B cell (primary cell): ENCODE measurements at regions not wholly inside any gene's neighbourhood (a gene's known extent, or its start where the extent isn't known, plus 50 kb on each side); places are given as distances from the start of the nearest gene placed in this dataset.

Experiments used
- ATAC-seq: fragments of 200-7000 bp; cut with Tn5 transposase; one replicate; pipeline ENCODE4 v1.10.0; 2021; ENCODE audit warnings: low read depth, mild to moderate bottlenecking, moderate number of reproducible peaks, moderate library complexity
- CTCF ChIA-PET: fragments of 350-600 bp; sonication (Branson Sonifier 250); formaldehyde crosslinking; loops from one replicate; lab custom pipeline; 2021; ENCODE audit warnings: antibody characterized with exemption, inconsistent platforms; lab: Charles Lee
- POLR2A ChIA-PET: fragments of 350-600 bp; sonication (Branson Sonifier 250); formaldehyde crosslinking; loops from one replicate; lab custom pipeline; 2021; ENCODE audit warnings: antibody characterized with exemption; lab: Charles Lee
- DNase-seq: peaks from one replicate; pipeline ENCODE4 v3.0.0; 2013
- H2AFZ ChIP-seq: 2 replicates; pipeline ENCODE4 v1.6.1; 2012; ENCODE audit warnings: mild to moderate bottlenecking, low read depth, low read length; ENCODE audit not compliant: insufficient read depth, poor library complexity, severe bottlenecking
- H3K27ac ChIP-seq, 2 donors: 1 replicate in 1 of 2; 2 replicates in 1 of 2; pipeline ENCODE4 v1.5.1; 2012 to 2013; ENCODE audit warnings: low read length in 2 of 2, mild to moderate bottlenecking in 2 of 2, moderate library complexity in 1 of 2
- H3K27me3 ChIP-seq, 4 experiments: fragments of 200-600 bp in 1 of 4; sonication (generic) in 1 of 4; replicated peaks in 1 of 4; 1 replicate in 2 of 4; 2 replicates in 2 of 4; pipeline versions ENCODE4 v1.6.1 to v1.7.0; 2013 to 2016; ENCODE audit warnings: low read length in 3 of 4, mild to moderate bottlenecking in 2 of 4, mixed read lengths in 1 of 4, moderate library complexity in 1 of 4; ENCODE audit not compliant: insufficient read depth in 4 of 4, control insufficient read depth in 3 of 4; ENCODE audit errors: control extremely low read depth in 1 of 4
- H3K36me3 ChIP-seq, 2 experiments: replicated peaks in 1 of 2; 1 replicate in 1 of 2; 2 replicates in 1 of 2; pipeline versions ENCODE4 v1.6.1 to v1.7.1; 2013; ENCODE audit warnings: low read length in 1 of 2; ENCODE audit not compliant: insufficient read depth in 2 of 2, control insufficient read depth in 1 of 2; ENCODE audit errors: control extremely low read depth in 1 of 2, extremely low read depth in 1 of 2
- H3K4me1 ChIP-seq, 2 donors: fragments of 200-600 bp in 1 of 2; sonication (generic) in 1 of 2; 1 replicate in 1 of 2; 2 replicates in 1 of 2; pipeline versions ENCODE4 v1.5.1 to v1.6.1; 2013 to 2017; ENCODE audit warnings: low read length in 2 of 2; ENCODE audit not compliant: control insufficient read depth in 2 of 2, insufficient read depth in 2 of 2
- H3K4me2 ChIP-seq: replicated peaks from 2 replicates; pipeline ENCODE3; 2012; ENCODE audit warnings: mild to moderate bottlenecking, low read depth, low read length; ENCODE audit not compliant: poor library complexity, severe bottlenecking
- H3K4me3 ChIP-seq, 5 experiments: fragments of 200-600 bp in 1 of 5; sonication (generic) in 1 of 5; 1 replicate in 3 of 5; 2 replicates in 2 of 5; pipeline versions ENCODE4 v1.5.1 to v1.7.0; 2011 to 2016; ENCODE audit warnings: low read length in 4 of 5, mild to moderate bottlenecking in 4 of 5, low read depth in 2 of 5, control low read depth in 1 of 5, moderate library complexity in 1 of 5; ENCODE audit not compliant: insufficient read depth in 1 of 5; ENCODE audit errors: control extremely low read depth in 1 of 5, extremely low read depth in 1 of 5
- H3K79me2 ChIP-seq: fragments of 200-600 bp; sonication (generic); one replicate; pipeline ENCODE4 v1.6.0; 2016; ENCODE audit warnings: low read length; ENCODE audit not compliant: control insufficient read depth, insufficient read depth
- H3K9ac ChIP-seq: fragments of 200-600 bp; sonication (generic); 2 replicates; pipeline ENCODE4 v1.6.1; 2017; ENCODE audit warnings: mild to moderate bottlenecking, low read length, moderate library complexity
- H3K9me3 ChIP-seq, 3 donors: one replicate each; pipeline versions ENCODE4 v1.6.1 to v1.7.1; 2013; ENCODE audit warnings: low read length in 2 of 3; ENCODE audit not compliant: control insufficient read depth in 2 of 3, insufficient read depth in 1 of 3; ENCODE audit errors: control extremely low read depth in 1 of 3
- H4K20me1 ChIP-seq: 2 replicates; pipeline ENCODE4 v1.6.0; 2012; ENCODE audit warnings: mild to moderate bottlenecking, low read length; ENCODE audit not compliant: insufficient read depth, control insufficient read depth, poor library complexity, severe bottlenecking
- H3K27ac Mint-ChIP-seq: one replicate; pipeline ENCODE4 v1.8.0; 2021; ENCODE audit warnings: mixed read lengths
- H3K27me3 Mint-ChIP-seq: one replicate; pipeline ENCODE4 v1.8.0; 2021; ENCODE audit warnings: mixed read lengths
- H3K4me1 Mint-ChIP-seq: one replicate; pipeline ENCODE4 v1.8.0; 2021; ENCODE audit warnings: mixed read lengths
- H3K4me3 Mint-ChIP-seq: one replicate; pipeline ENCODE4 v1.8.0; 2021; ENCODE audit warnings: mixed read lengths
- H3K9me3 Mint-ChIP-seq: one replicate; pipeline ENCODE4 v1.8.0; 2022; ENCODE audit warnings: mixed read lengths; ENCODE audit not compliant: insufficient read depth
- EZH2 ChIP-seq: IDR thresholded peaks from 2 replicates; pipeline ENCODE4 v1.6.1; 2012; ENCODE audit warnings: borderline replicate concordance, low read depth, mild to moderate bottlenecking, moderate library complexity, low read length; ENCODE audit not compliant: insufficient read depth, poor library complexity, severe bottlenecking
- WGBS: methylation state at CpG from one replicate; pipeline ENCODE4 v1.1.5; 2013; ENCODE audit warnings: missing lambda C conversion rate; ENCODE audit not compliant: insufficient coverage; 5-methylcytosine and 5-hydroxymethylcytosine counted together
- intact Hi-C: fragments of 100-400 bp; cut with micrococcal nuclease; formaldehyde crosslinking; loops from one replicate; pipeline ENCODE4 v1.10.0; 2022
- TF ChIP-seq, protein P1 (sequence below): fragments of 200-600 bp; IDR thresholded peaks from one replicate; pipeline ENCODE4 v1.8.0; 2022; ENCODE audit warnings: antibody characterized with exemption, mild to moderate bottlenecking

DNA sequence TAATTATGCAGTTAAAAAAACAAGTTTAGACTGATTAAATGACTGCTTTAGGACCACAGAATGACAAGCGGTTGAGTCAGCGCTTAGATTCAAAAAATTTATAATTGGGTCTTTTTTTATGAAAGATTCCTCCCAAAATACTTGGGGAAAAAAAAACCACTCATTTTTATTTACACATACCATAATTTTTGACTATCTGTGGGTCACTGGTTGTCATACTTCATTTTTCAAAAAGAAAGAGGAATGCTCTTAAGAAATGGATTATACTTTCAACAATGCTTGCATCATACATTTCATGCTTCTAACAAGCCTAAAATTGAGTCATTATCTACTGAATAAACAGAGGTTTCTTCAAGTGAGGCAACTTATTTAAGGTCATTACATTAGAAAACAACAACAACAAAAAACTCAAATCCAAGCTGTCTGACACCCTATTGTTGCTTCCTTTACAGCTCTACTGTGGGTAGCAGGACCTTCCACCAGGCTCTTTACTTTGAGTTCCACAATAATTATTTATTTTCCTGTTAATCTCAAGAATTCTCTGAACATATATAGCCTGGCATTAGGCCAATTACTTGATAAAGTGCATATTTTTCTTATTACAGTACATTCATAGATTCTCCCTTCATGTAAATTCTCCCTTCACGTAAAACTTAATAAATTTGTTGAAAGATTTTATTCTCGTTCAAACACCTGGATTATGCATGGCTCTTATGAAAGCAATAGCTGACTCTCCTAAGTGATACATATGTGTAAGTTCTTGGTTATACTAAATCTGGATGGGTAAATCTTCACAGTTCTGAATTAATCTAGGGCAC, 445.5 kb downstream of the PCDH10 start:
- H3K9me3 ChIP-seq: peaks cover 0 to 4% (median 0%) of the 10 kb centered on the region in 3 donors
- intact Hi-C loops: no loop called here
- no peaks in the 10 kb centered on the region for H3K4me1 ChIP-seq
- Mint-ChIP-seq H3K27ac (no peak overlapping the region), H3K4me3 (no peak overlapping the region), H3K27me3 (no peaks in the 10 kb centered on the region), H3K4me1 (no peaks in the 10 kb centered on the region), H3K9me3 (no peaks in the 10 kb centered on the region)
- no peak overlapping the region for H3K4me3 ChIP-seq
- H3K27ac ChIP-seq: no peak overlapping the region
- DNase-seq (no peak), ATAC-seq (no peak)
- no peaks in the 10 kb centered on the region for H3K79me2 ChIP-seq
- no peaks in the 10 kb centered on the region for H3K27me3 ChIP-seq
- H2AFZ ChIP-seq: no peak overlapping the region
- no peaks in the 10 kb centered on the region for H4K20me1 ChIP-seq
- no peak for TF ChIP-seq EZH2
- TF ChIP-seq, protein P1, sequence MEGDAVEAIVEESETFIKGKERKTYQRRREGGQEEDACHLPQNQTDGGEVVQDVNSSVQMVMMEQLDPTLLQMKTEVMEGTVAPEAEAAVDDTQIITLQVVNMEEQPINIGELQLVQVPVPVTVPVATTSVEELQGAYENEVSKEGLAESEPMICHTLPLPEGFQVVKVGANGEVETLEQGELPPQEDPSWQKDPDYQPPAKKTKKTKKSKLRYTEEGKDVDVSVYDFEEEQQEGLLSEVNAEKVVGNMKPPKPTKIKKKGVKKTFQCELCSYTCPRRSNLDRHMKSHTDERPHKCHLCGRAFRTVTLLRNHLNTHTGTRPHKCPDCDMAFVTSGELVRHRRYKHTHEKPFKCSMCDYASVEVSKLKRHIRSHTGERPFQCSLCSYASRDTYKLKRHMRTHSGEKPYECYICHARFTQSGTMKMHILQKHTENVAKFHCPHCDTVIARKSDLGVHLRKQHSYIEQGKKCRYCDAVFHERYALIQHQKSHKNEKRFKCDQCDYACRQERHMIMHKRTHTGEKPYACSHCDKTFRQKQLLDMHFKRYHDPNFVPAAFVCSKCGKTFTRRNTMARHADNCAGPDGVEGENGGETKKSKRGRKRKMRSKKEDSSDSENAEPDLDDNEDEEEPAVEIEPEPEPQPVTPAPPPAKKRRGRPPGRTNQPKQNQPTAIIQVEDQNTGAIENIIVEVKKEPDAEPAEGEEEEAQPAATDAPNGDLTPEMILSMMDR: no peak
- POLR2A ChIA-PET: no interaction called here
- no CpG with 5 or more reads among the region's 4 CpGs for WGBS
- H3K36me3 ChIP-seq: no peaks in the 10 kb centered on the region
- no peak overlapping the region for H3K9ac ChIP-seq
- CTCF ChIA-PET: no interaction called here
- H3K4me2 ChIP-seq: no peak overlapping the region

DNA sequence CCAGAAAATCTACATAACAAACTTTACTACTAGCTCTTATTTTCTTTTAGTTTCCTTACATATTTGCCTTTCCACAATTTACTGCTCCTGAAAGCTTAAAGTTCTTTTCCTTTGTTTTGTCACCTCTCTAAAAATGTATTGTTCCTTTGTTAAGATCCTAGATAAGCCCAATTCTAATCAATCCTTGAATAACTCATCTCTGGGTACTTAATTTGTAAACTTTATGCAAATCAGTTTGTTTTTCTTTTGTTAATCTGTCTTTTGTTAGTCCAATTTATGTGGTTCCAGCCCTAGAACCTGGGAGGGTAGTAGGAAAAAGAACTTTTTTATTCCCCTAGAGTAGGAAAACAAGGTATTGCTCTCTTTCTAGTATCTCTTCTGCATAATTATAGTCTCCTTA, 444.7 kb downstream of the PCDH10 start:
- no peaks in the 10 kb centered on the region for H4K20me1 ChIP-seq
- intact Hi-C loops: no loop called here
- Mint-ChIP-seq H3K4me1 (no peaks in the 10 kb centered on the region), H3K27me3 (no peaks in the 10 kb centered on the region), H3K4me3 (no peak overlapping the region), H3K27ac (no peak overlapping the region), H3K9me3 (no peaks in the 10 kb centered on the region)
- H3K4me2 ChIP-seq: no peak overlapping the region
- ChIA-PET CTCF (no interaction called here), POLR2A (no interaction called here)
- H3K4me3 ChIP-seq: no peak overlapping the region
- TF ChIP-seq EZH2: no peak
- TF ChIP-seq, protein P1: no peak
- no peak for ATAC-seq
- no peak overlapping the region for H3K27ac ChIP-seq
- H3K79me2 ChIP-seq: no peaks in the 10 kb centered on the region
- H3K4me1 ChIP-seq: no peaks in the 10 kb centered on the region
- H2AFZ ChIP-seq: no peak overlapping the region
- no peak for DNase-seq
- peaks cover 0 to 4% (median 0%) of the 10 kb centered on the region in 3 donors for H3K9me3 ChIP-seq
- no peaks in the 10 kb centered on the region for H3K36me3 ChIP-seq
- no peak overlapping the region for H3K9ac ChIP-seq
- H3K27me3 ChIP-seq: no peaks in the 10 kb centered on the region
